Lower leg skin (tissue), 4 donors: ENCODE measurements at regions not wholly inside any gene's neighbourhood (a gene's known extent, or its start where the extent isn't known, plus 50 kb on each side); places are given as distances from the start of the nearest gene placed in this dataset.

Experiments
- DNase-seq, 2 donors: peaks; one replicate each; pipeline ENCODE4 v3.0.0-alpha.2; 2019; ENCODE audit warnings: low spot score in 2 of 2
- H3K4me3 ChIP-seq: fragments of 200-600 bp; sonication (generic); 2 replicates; pipeline ENCODE4 v1.5.1; 2017; ENCODE audit warnings: mild to moderate bottlenecking, low read depth; ENCODE audit not compliant: poor library complexity, severe bottlenecking
- POLR2A ChIP-seq, 2 donors: fragments of 450-650 bp; IDR thresholded peaks; one replicate each; pipeline ENCODE4 v1.6.1; 2016 to 2017; ENCODE audit warnings: antibody characterized with exemption in 2 of 2, mild to moderate bottlenecking in 1 of 2, moderate library complexity in 1 of 2
- WGBS, 2 donors: methylation state at CpG; one replicate each; pipeline ENCODE4 v1.1.5; 2018; 5-methylcytosine and 5-hydroxymethylcytosine counted together
- intact Hi-C: fragments of 100-400 bp; cut with DNase I; formaldehyde crosslinking; loops from one replicate; pipeline ENCODE4 v1.15.0; 2023; ENCODE audit warnings: low total_unique reads
- TF ChIP-seq, protein P1 (sequence below), 3 donors: fragments of 450-650 bp; IDR thresholded peaks; one replicate each; pipeline ENCODE4 v1.5.1; 2016; ENCODE audit warnings: antibody characterized with exemption in 3 of 3, mild to moderate bottlenecking in 3 of 3, moderate library complexity in 2 of 3

DNA sequence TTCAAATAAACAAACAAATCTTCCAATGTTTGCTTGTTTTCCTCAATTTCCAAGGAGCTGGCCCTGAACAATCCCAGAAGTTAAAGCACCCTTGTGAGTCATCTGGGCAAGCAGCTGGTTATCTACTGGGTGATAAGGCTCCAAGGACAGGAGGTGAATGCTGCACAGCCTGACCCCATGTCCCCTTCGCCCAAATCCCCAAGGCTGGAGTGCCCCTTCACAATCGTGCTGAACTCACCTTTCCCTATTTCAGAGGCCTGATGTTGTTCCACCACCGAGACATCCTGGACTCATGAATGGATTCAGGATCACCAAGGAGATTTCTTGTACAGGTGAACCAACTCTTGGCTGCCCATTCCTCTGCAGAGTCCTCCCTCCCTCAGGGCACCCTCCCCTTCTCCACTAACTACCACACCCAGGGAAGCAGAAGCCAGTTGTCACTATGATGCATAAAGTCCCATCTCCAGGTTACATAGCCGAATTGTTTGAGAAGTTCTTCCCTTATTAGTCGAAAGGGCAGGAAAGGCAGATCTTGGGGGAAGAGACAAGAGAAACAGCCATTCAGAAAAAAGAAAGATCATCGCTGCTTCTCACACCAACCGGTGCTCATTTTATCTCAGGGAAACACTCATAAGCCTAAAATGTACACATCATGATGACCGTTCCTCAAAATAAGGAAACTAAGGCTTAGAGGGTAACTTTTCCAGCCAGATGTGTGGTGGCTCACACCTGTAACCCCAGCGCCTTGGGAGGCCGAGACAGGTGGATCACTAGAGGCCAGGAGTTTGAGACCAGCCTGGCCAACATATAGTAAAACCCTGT is 138.8 kb upstream of the RREB1 start:
- no peak overlapping the region for H3K4me3 ChIP-seq
- intact Hi-C loops, result no loop called here
- no peak for TF ChIP-seq POLR2A (IDR thresholded peaks at IDR 0.05)
- TF ChIP-seq, protein P1, sequence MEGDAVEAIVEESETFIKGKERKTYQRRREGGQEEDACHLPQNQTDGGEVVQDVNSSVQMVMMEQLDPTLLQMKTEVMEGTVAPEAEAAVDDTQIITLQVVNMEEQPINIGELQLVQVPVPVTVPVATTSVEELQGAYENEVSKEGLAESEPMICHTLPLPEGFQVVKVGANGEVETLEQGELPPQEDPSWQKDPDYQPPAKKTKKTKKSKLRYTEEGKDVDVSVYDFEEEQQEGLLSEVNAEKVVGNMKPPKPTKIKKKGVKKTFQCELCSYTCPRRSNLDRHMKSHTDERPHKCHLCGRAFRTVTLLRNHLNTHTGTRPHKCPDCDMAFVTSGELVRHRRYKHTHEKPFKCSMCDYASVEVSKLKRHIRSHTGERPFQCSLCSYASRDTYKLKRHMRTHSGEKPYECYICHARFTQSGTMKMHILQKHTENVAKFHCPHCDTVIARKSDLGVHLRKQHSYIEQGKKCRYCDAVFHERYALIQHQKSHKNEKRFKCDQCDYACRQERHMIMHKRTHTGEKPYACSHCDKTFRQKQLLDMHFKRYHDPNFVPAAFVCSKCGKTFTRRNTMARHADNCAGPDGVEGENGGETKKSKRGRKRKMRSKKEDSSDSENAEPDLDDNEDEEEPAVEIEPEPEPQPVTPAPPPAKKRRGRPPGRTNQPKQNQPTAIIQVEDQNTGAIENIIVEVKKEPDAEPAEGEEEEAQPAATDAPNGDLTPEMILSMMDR (IDR thresholded peaks at IDR 0.05), result no peak
- 88 to 89% methylated on average over 10 of the region's 10 CpGs for WGBS, 2 donors
- no peak for DNase-seq

GRCh38 chr6:6969761-6970223 is 138.0 kb upstream of the RREB1 start:
- no peak overlapping the region for H3K4me3 ChIP-seq
- intact Hi-C loops, result no loop called here
- peak; percentile 38 to 86 for DNase-seq
- WGBS, 2 donors, result 52 to 68% methylated on average over 10 of the region's 10 CpGs
- no peak for TF ChIP-seq POLR2A (IDR thresholded peaks at IDR 0.05)
- TF ChIP-seq, protein P1 (IDR thresholded peaks at IDR 0.05), result no peak

DNA sequence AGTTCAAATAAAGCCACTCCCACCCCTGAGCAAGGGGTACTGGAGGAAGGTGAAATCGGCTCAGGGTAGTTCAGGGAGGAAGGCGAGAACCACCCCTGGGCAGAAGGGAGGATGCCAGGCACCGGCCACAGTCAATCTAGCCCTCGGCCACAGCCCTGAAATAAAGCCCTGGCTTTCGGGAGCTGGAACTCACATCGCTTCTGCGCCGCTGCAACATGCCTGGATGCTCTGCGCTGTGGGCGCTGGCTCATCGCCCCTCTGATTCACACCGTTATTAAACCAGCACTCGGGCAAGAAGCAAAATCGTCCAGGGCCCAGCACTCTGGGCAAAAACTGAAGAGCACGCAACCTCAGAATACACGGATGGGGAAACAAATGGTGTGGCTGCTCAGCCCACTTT is 136.9 kb upstream of the RREB1 start:
- TF ChIP-seq POLR2A (IDR thresholded peaks at IDR 0.05), result no peak
- TF ChIP-seq, protein P1 (IDR thresholded peaks at IDR 0.05), result no peak
- WGBS, 2 donors, result 66 to 69% methylated on average over 16 of the region's 16 CpGs
- DNase-seq, result no peak
- intact Hi-C loops, result no loop called here
- H3K4me3 ChIP-seq, result no peak overlapping the region

- intact Hi-C loops, result no loop called here
- no peak overlapping the region for H3K4me3 ChIP-seq
- WGBS, 2 donors, result 54 to 79% methylated on average over 11 of the region's 11 CpGs
- TF ChIP-seq POLR2A (IDR thresholded peaks at IDR 0.05), result no peak
- TF ChIP-seq, protein P1 (IDR thresholded peaks at IDR 0.05), result no peak
- no peak for DNase-seq
These were observed 136.4 kb upstream of the RREB1 start for GRCh38 chr6:6971369-6971768.

- DNase-seq, result no peak
- H3K4me3 ChIP-seq, result no peak overlapping the region
- intact Hi-C loops, result no loop called here
- WGBS, 2 donors, result 51 to 53% methylated on average over 2 of the region's 2 CpGs
- TF ChIP-seq, protein P1 (IDR thresholded peaks at IDR 0.05), result no peak
- no peak for TF ChIP-seq POLR2A (IDR thresholded peaks at IDR 0.05)
These were observed 135.3 kb upstream of the RREB1 start for GRCh38 chr6:6972456-6972855.
